Small intestine (tissue), 7 donors: ENCODE measurements at regions not wholly inside any gene's neighbourhood (a gene's known extent, or its start where the extent isn't known, plus 50 kb on each side); places are given as distances from the start of the nearest gene placed in this dataset.
A peak's percentile ranks its signal among the peaks of the same experiment; 100 is the strongest.
"Not testable (repeated sequence)": the region's sequence is repeated elsewhere in the genome, so short reads cannot be mapped to it uniquely, and the experiment has no call there.

Source experiments
- DNase-seq, 2 donors: peaks; one replicate each; pipeline versions ENCODE4 v3.0.0 to v3.0.0-alpha.2; 2013
- FAIRE-seq: peaks from 2 replicates; lab custom pipeline; 2012; peaks lifted over from hg19 to GRCh38; lab: Jason Lieb, UNC
- H3K27ac ChIP-seq, 3 donors: one replicate each; pipeline ENCODE4 v1.5.1; 2013; ENCODE audit warnings: low read length in 2 of 3, mild to moderate bottlenecking in 2 of 3, control low read depth in 1 of 3, inconsistent platforms in 1 of 3, low read depth in 1 of 3, moderate library complexity in 1 of 3
- H3K27me3 ChIP-seq, 3 donors: one replicate each; pipeline ENCODE4 v1.6.1; 2013; ENCODE audit warnings: low read length in 3 of 3, inconsistent platforms in 1 of 3; ENCODE audit not compliant: control insufficient read depth in 3 of 3, insufficient read depth in 3 of 3
- H3K36me3 ChIP-seq, 3 donors: one replicate each; pipeline ENCODE4 v1.6.1; 2013; ENCODE audit warnings: low read length in 3 of 3, inconsistent platforms in 1 of 3, low read depth in 1 of 3, mild to moderate bottlenecking in 1 of 3, moderate library complexity in 1 of 3; ENCODE audit not compliant: control insufficient read depth in 3 of 3, insufficient read depth in 2 of 3
- H3K4me1 ChIP-seq, 3 donors: one replicate each; pipeline ENCODE4 v1.6.1; 2013; ENCODE audit warnings: low read length in 2 of 3, inconsistent platforms in 1 of 3, low read depth in 1 of 3, mild to moderate bottlenecking in 1 of 3, moderate library complexity in 1 of 3; ENCODE audit not compliant: control insufficient read depth in 3 of 3, insufficient read depth in 2 of 3
- H3K4me3 ChIP-seq, 3 donors: one replicate each; pipeline ENCODE4 v1.5.1; 2013; ENCODE audit warnings: low read length in 3 of 3, control low read depth in 1 of 3, inconsistent platforms in 1 of 3, low read depth in 1 of 3, mild to moderate bottlenecking in 1 of 3, moderate library complexity in 1 of 3
- H3K9me3 ChIP-seq, 2 donors: one replicate each; pipeline ENCODE4 v1.6.1; 2013; ENCODE audit warnings: low read depth in 1 of 2, low read length in 1 of 2; ENCODE audit not compliant: control insufficient read depth in 2 of 2, insufficient read depth in 1 of 2
- WGBS, 3 donors: extraction: QIAGEN DNeasy Blood & Tissue Kit; methylation state at CpG; one replicate each; pipeline ENCODE4 v1.1.7; 2013; 5-methylcytosine and 5-hydroxymethylcytosine counted together
- donor health status: healthy with polysubstance abuse.
- donor health status: control.
- donor health status: control.
- donor health status: Bipolar disorder and iron deficiency.
- donor health status: healthy.

GRCh38 chr2:186330050-186330449 is 156.0 kb upstream of the ZC3H15 start:
- no peak overlapping the region for H3K27ac ChIP-seq
- H3K9me3 ChIP-seq, result no peaks in the 10 kb centered on the region
- peaks cover 0 to 5% (median 0%) of the 10 kb centered on the region in 3 donors for H3K4me1 ChIP-seq
- FAIRE-seq (no peak), DNase-seq (no peak)
- no peak overlapping the region for H3K4me3 ChIP-seq
- no peaks in the 10 kb centered on the region for H3K27me3 ChIP-seq
- H3K36me3 ChIP-seq, result no peaks in the 10 kb centered on the region
- WGBS, 3 donors, result 90 to 98% (median 96%) methylated on average over 1 of the region's 1 CpG

GRCh38 chr2:186339716-186340115 is 146.3 kb upstream of the ZC3H15 start:
- no peak overlapping the region for H3K4me3 ChIP-seq
- H3K36me3 ChIP-seq, result no peaks in the 10 kb centered on the region
- 92 to 97% (median 96%) methylated on average over 1 of the region's 1 CpG for WGBS, 3 donors
- no peaks in the 10 kb centered on the region for H3K27me3 ChIP-seq
- H3K9me3 ChIP-seq, result no peaks in the 10 kb centered on the region
- H3K27ac ChIP-seq, result no peak overlapping the region
- no peak for DNase-seq
- H3K4me1 ChIP-seq, result no peaks in the 10 kb centered on the region
- FAIRE-seq, result no peak

- Histone ChIP-seq H3K36me3 (no peaks in the 10 kb centered on the region), H3K4me1 (no peaks in the 10 kb centered on the region), H3K27ac (no peak overlapping the region), H3K4me3 (no peak overlapping the region), H3K9me3 (no peaks in the 10 kb centered on the region), H3K27me3 (no peaks in the 10 kb centered on the region)
- no peak for FAIRE-seq
- no peak for DNase-seq
- 96 to 97% (median 97%) methylated on average over 1 of the region's 1 CpG for WGBS, 3 donors
Measured at GRCh38 chr2:186342029-186342428, 144.0 kb upstream of the ZC3H15 start.

- Histone ChIP-seq H3K27ac (no peak overlapping the region), H3K4me1 (no peaks in the 10 kb centered on the region), H3K4me3 (no peak overlapping the region), H3K36me3 (no peaks in the 10 kb centered on the region), H3K9me3 (no peaks in the 10 kb centered on the region), H3K27me3 (no peaks in the 10 kb centered on the region)
- DNase-seq (no peak), FAIRE-seq (no peak)
- 73 to 78% (median 75%) methylated on average over 5 of the region's 5 CpGs for WGBS, 3 donors
Measured at GRCh38 chr2:186345745-186346144, 140.3 kb upstream of the ZC3H15 start.

- no peak overlapping the region for H3K4me3 ChIP-seq
- H3K9me3 ChIP-seq, result no peaks in the 10 kb centered on the region
- DNase-seq, result no peak
- no peak for FAIRE-seq
- H3K27ac ChIP-seq, result no peak overlapping the region
- H3K27me3 ChIP-seq, result no peaks in the 10 kb centered on the region
- no peaks in the 10 kb centered on the region for H3K36me3 ChIP-seq
- H3K4me1 ChIP-seq, result no peaks in the 10 kb centered on the region
Measured at GRCh38 chr2:186346216-186346615, 139.8 kb upstream of the ZC3H15 start.

GRCh38 chr2:186347472-186347871 is 138.6 kb upstream of the ZC3H15 start:
- Histone ChIP-seq H3K36me3 (no peaks in the 10 kb centered on the region), H3K4me1 (no peaks in the 10 kb centered on the region), H3K4me3 (no peak overlapping the region), H3K27ac (no peak overlapping the region), H3K27me3 (no peaks in the 10 kb centered on the region), H3K9me3 (peaks cover 0 to 6% of the 10 kb centered on the region in 2 donors)
- FAIRE-seq (no peak), DNase-seq (no peak)

- FAIRE-seq (no peak), DNase-seq (peak in 1 of 2 donors; percentile 4)
- H3K27me3 ChIP-seq, result no peaks in the 10 kb centered on the region
- no peak overlapping the region for H3K4me3 ChIP-seq
- H3K27ac ChIP-seq, result no peak overlapping the region
- H3K4me1 ChIP-seq, result no peaks in the 10 kb centered on the region
- 16 to 27% (median 26%) methylated on average over 1 of the region's 1 CpG for whole genome bisulfite sequencing, 3 donors
- peaks cover 0 to 12% of the 10 kb centered on the region in 2 donors for H3K9me3 ChIP-seq
- no peaks in the 10 kb centered on the region for H3K36me3 ChIP-seq
Measured at GRCh38 chr2:186348200-186348599, 137.9 kb upstream of the ZC3H15 start.

GRCh38 chr2:186349508-186349907 is 136.6 kb upstream of the ZC3H15 start:
- Histone ChIP-seq H3K27me3 (no peaks in the 10 kb centered on the region), H3K4me3 (no peak overlapping the region), H3K4me1 (no peaks in the 10 kb centered on the region), H3K27ac (no peak overlapping the region), H3K9me3 (peaks cover 0 to 23% of the 10 kb centered on the region in 2 donors), H3K36me3 (no peaks in the 10 kb centered on the region)
- no peak for FAIRE-seq
- DNase-seq, result peak; percentile 11 to 35
- 0 to 12% (median 5%) methylated on average over 2 of the region's 2 CpGs for WGBS, 3 donors

GRCh38 chr2:186354160-186354559 is 131.9 kb upstream of the ZC3H15 start:
- peaks cover 0 to 23% of the 10 kb centered on the region in 2 donors for H3K9me3 ChIP-seq
- not testable (repeated sequence) for H3K27ac ChIP-seq, H3K4me1 ChIP-seq, H3K27me3 ChIP-seq, H3K4me3 ChIP-seq, FAIRE-seq, H3K36me3 ChIP-seq, DNase-seq
- 89 to 96% (median 93%) methylated on average over 3 of the region's 3 CpGs for WGBS, 3 donors
